C1 segment of cervical spinal cord (tissue), 14 donors: ENCODE measurements at regions not wholly inside any gene's neighbourhood (a gene's known extent, or its start where the extent isn't known, plus 50 kb on each side); places are given as distances from the start of the nearest gene placed in this dataset.
"Not testable (repeated sequence)": the region's sequence is repeated elsewhere in the genome, so short reads cannot be mapped to it uniquely, and the experiment has no call there.

ENCODE experiments used
- DNase-seq, 14 donors: peaks; one replicate each; lab custom pipeline; 2025; lab: John Stamatoyannopoulos, UW

DNA sequence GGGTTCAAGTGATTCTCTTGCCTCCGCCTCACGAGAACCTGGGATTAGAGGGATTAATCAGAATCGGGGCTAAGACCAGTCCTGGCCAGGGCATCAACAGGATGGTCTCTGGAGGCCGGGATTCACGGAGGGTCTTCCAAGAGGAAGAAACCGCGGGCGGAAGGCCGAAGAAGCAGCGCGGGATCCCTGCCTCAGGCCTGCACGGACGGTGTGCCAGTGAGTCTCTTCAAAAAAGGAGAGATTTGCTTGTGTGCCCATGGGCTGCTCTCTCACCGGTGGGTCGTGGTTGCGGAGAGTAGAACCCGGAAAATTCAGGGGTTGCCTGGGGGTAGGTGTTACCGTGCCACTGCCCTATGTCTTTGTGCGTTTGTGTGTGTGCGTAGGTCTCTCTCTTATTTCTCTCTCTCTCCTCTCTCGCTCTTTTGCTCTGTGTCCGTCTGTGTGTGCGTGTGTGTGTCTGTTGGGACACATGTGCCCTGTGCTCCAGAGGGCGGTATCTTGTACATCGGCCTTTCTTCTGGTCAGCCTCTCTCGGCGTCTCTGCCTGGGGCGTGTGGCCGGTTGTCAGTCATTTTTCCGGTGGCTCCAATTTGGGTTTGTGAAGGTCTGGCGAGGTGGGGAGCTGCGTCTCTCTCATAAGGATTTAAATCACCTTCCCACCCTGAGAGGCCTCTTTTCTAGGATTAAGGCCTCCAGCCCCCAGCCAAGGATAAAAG is 613.2 kb downstream of the KCNJ18 start:
- DNase-seq, result no peak

- not testable (repeated sequence) for DNase-seq
Measured at GRCh38 chr17:22310292-22310691, 618.0 kb downstream of the KCNJ18 start.

DNA sequence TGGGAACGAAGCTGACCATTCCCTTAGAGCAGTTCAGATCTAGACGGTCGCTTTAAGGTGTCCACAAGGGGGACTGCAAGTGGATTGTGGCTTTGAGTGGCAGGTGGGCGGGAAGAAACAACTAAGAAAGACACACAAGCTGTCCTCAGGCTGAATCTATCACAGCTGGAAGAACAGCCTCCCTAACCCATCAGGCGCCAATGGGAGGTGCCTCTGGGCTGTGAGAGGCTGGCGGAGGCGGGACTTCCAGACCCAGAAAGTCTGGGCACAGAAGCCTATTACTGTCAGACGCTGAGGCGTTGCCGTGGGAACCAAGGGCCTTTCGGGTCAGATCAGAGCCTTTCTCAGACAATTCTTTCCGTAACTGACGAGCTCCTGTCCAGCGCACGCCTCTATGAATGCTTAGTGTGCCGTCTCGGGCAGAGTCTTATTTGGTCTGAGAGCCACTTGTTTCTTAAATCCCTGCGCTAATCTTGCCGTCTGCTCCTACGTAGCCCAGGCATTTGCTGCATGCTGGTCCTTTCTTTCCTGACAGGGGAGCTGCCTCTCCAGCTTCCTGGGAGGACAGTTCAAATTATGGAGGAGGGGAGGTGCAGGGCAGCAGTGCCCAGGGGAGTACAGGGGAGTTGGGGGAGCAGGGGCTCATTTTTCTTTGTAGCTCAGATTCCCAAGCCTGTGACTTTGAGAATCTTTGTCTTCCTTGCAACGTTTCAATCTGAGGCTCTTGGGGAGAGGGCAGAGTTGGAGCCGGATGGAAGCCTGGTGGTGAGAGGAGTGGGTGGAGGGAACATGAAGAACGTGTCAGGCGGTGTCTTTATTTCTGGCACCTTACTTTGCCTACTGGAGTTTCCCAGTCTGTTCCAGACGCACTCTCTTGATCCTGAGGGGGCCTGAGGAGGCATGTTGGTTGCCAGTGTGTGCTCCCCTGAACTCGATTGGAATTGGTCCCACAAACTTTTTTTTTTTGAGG is 618.7 kb downstream of the KCNJ18 start:
- no peak for DNase-seq

GRCh38 chr17:22321001-22321400 is 628.7 kb downstream of the KCNJ18 start:
- DNase-seq, result not testable (repeated sequence)

- not testable (repeated sequence) for DNase-seq
Measured at GRCh38 chr17:22322893-22323550, 630.7 kb downstream of the KCNJ18 start.

DNA sequence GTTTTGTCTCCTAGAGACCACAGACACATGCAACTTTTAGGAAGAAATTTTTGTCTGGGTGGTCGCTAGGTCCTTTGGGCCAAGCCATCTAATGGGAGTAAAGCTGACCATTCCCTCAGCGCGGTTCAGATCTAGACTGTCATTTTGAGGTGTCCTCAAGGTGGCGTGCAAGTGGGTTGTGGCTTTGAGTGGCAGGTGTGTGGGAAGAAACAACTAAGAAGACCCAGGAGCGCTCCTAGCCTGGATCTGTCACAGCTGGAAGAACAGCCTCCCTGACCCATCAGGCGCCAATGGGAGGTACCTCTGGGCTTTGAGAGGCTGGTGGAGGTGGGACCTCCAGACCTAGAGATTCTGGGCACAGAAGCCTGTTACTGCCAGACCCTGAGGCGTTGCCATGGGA is 645.1 kb downstream of the KCNJ18 start:
- no peak for DNase-seq

DNA sequence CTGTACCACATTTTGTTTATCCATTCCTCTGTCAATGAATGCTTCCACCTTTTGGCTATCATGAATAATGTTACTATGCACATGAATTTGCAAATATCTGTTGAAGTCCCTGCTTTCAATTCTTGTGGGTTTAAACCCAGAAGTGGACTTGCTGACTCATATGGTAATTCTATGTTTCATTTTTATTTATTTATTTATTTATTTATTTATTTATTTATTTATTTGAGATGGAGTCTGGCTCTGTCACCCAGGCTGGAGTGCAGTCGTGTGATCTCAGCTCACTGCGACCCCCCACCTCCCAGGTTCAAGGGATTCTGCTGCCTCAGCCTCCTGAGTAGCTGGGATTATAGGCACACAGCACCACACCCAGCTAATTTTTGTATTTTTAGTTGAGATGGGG is 664.3 kb downstream of the KCNJ18 start:
- not testable (repeated sequence) for DNase-seq

- DNase-seq, result not testable (repeated sequence)
Measured at GRCh38 chr17:22370988-22371387, 678.7 kb downstream of the KCNJ18 start.

DNA sequence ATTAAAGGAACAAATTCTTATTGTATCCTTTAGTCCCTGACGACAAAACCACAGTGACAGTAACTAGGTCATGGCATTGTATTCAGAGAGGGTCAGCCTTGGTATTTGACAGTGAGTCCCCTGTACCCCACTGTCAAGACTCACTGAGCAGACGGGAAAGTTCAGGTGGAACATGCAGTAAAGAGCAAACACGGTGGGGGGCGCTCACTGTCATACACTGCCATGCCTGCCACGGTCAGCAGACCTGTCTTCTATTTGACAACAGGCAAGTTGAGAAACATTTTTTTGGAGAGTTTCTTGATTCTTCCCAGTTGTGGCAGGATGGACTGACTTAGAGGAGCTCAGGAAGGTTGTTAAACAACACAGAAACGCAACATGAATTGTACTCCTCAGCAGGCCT is 681.6 kb downstream of the KCNJ18 start:
- no peak for DNase-seq

DNA sequence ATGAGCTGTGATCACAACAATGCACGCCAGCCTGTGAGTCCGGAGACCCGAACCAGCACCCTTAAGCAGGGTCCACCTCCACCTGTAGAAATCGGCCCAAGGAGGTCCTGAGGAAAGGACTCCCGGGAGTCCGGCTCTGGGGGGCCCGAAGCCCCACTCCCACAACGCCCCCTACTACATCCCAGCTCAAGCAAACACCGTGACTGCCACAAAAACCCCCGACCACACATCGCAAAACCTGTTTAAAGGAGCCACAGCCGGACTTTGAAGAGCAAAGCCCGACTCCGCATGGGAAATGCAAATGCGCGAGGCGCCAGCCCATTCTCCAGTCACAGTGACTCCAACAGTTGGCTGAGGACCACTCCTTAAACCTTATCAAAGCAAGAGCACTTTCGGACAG is 682.4 kb downstream of the KCNJ18 start:
- no peak for DNase-seq

DNA sequence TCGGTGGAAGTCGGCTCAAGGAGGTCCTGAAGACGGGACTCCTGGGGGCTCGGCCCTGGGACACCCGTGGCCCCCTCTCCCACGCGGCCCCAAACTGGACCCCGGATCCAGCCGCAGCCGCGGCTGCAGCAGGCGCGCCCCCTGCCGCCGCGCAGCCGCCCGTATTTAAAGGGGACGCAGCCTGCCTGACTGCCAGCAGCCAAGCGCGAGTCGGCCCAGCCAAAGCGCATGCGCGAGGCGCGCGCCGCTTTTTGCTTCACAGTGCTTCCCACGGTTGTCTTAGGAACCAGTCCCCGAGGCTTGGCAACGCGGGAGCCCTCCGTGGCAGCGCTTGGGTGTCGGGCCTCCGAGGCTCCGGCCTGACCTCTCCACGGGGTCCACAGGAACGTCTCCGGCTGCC is 684.4 kb downstream of the KCNJ18 start:
- not testable (repeated sequence) for DNase-seq

GRCh38 chr17:22378748-22379147 is 686.4 kb downstream of the KCNJ18 start:
- DNase-seq, result not testable (repeated sequence)

GRCh38 chr17:22381589-22381988 is 689.3 kb downstream of the KCNJ18 start:
- not testable (repeated sequence) for DNase-seq

GRCh38 chr17:22383772-22384460 is 691.6 kb downstream of the KCNJ18 start:
- DNase-seq, result not testable (repeated sequence)

DNA sequence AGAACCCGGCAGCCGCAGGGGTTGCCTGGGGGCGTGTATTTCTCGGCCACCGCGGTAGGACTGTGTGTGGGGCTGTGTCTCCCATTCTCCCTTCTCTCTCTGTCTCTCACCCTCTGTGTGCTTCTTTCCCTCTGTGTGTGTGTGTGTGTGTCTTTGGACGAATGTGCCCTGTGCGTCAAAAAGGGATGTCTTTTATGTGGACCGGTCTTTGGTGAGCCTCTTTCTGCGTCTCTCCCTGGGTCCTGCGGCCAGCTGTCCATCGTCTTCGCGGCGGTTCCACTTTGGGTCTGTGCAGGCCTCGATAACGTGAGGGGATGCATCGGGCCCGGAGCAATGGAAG is 692.1 kb downstream of the KCNJ18 start:
- not testable (repeated sequence) for DNase-seq

GRCh38 chr17:22398446-22398845 is 706.1 kb downstream of the KCNJ18 start:
- DNase-seq, result not testable (repeated sequence)

DNA sequence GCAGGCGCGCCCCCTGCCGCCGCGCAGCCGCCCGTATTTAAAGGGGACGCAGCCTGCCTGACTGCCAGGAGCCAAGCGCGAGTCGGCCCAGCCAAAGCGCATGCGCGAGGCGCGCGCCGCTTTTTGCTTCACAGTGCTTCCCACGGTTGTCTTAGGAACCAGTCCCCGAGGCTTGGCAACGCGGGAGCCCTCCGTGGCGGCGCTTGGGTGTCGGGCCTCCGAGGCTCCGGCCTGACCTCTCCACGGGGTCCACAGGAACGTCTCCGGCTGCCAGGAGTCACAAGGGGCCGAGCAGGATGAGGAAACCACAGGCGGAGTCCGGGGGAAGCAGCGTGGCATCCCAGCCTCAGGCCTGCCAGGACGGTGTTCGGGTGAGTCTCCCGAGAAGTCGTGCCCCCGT is 706.7 kb downstream of the KCNJ18 start:
- not testable (repeated sequence) for DNase-seq

GRCh38 chr17:22405080-22405479 is 712.8 kb downstream of the KCNJ18 start:
- not testable (repeated sequence) for DNase-seq

GRCh38 chr17:22409160-22409751 is 716.9 kb downstream of the KCNJ18 start:
- no peak for DNase-seq

DNA sequence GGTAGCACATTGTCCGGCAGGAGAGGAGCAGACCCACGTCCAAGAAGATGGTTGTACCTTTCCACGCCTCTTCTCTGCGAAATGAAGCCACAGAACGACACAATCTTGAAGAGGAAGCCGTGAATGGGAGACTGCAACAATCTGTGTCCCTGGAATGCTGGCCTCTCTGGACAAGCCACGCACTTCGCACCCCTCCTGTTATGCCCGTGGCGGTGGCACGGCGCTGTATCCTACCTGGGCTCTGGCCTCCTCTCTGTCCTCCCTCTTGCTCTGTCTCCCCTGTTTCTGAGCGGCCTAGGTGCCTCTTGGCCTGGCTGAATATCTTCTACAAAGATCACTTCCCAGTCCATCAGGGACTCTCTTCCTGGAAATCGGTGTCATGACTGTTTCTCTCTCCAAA is 717.8 kb downstream of the KCNJ18 start:
- no peak for DNase-seq

DNA sequence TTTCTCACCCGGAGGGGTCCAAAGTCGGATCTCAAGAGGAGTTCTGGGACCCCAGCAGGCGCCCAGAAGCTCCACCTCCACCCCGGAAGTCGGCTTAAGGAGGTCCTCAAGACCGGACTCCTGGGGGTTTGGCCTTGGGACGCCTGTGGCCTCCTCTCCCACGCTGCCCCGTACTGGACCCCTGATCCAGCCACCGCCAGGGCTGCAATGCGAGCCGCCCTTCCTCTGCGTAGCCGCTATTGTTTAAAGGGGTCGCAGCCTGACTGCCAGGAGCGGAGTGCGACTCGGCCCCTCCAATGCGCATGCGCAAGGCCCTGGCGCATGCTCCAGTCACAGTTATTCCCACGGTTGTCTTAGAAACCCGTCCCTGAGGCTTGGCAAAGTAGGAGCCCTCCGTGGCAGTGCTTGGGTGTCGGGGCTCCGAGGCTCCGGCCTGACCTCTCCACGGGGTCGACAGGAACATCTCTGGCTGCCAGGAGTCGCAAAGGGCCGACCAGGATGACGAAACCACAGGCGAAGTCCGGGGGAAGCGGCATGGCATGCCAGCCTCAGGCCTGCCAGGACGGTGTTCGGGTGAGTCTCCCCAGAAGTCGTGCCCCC is 719.0 kb downstream of the KCNJ18 start:
- DNase-seq, result no peak
